Hematopoietic multipotent progenitor cell treated with erythropoietin and hydrocortisone succinate and interleukin-3 and kit ligand, for 4 days (in vitro differentiated cells): ENCODE measurements at regions not wholly inside any gene's neighbourhood (a gene's known extent, or its start where the extent isn't known, plus 50 kb on each side); places are given as distances from the start of the nearest gene placed in this dataset.
A peak's percentile ranks its signal among the peaks of the same experiment; 100 is the strongest.

ENCODE experiments used
- DNase-seq: peaks from one replicate; pipeline ENCODE4 v3.0.0-alpha.2; 2015

GRCh38 chr1:218584418-218585155, 239.5 kb downstream of the TGFB2 start:
- DNase-seq, result no peak

- no peak for DNase-seq
Measured at GRCh38 chr1:218585511-218586184, 240.5 kb downstream of the TGFB2 start.

DNA sequence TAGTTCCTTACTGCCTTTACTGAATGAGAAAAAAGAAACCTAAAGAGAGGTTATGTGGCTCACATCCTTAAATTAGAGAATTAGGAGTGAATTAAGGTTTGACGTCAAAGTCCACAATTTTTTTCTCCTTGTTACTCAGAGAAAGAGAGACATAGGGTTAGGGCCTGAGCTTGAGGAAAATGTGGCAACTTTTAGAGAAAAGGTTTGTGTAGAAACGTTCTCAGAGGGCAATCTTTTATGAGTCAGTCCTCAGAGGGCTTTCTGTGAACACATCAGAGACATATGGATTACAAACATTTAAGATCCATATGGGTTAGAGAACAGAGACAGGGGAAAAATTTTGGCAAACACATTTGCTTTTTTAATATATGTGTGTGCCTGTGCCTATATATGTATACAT, 242.8 kb downstream of the TGFB2 start:
- no peak for DNase-seq

- peak; percentile 5 for DNase-seq
Measured at GRCh38 chr1:218588540-218589172, 243.5 kb downstream of the TGFB2 start.

DNA sequence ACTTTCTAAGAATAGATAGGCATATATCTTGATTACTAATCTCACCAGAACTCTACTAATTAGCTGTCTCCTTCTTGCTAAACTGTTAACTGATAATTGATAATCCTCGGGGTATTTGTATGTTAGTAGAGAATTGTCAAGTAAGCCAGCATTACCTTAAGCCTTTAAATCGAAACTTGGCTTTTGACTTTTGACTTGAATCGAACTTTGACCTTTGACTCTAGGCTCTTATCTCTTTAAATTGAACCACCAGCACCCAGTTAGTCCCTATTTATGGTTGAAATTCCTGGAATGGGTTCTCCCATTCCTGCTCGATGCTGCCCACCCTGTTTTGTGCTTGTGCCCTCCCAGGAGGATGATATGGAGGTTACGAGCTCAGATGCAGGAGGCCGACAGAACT, 244.4 kb downstream of the TGFB2 start:
- DNase-seq, result no peak

DNA sequence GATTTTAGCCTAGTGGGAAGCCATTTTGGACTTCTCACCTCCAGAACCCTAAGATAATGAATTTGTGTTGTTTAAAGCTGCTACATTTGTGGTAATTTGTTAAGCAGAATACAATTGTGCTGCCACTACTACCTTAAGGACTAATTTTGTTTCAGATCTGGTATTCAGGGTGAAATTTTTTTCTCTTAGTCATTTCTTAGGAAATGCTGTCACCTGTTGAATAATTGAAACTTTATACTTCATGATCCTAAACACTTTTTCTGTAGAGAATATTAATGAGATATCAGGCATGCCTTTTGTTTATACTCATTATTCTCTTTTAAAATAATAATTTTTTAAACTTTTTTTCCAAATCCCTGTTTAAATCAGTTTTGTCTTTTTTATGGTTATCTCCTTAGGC, 246.8 kb downstream of the TGFB2 start:
- no peak for DNase-seq

DNA sequence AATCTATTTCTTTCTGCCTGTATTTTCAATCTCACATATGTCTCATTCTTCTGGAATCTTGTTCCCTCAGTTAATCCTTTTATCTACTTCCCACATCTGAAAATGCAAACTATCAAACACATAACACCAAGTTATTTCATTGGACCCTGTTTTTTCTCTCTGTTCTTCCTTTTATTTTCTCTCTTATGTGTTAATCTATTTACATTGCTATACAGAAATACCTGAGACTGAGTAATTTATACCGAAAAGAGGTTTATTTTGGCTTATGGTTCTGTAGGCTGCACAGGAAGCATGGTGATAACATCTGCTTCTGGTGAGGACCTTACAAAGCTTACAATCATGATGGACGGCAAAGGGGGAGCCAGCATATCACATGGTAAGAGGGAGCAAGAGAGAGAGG, 247.6 kb downstream of the TGFB2 start:
- no peak for DNase-seq

GRCh38 chr1:218600968-218601367, 255.8 kb downstream of the TGFB2 start:
- no peak for DNase-seq

DNA sequence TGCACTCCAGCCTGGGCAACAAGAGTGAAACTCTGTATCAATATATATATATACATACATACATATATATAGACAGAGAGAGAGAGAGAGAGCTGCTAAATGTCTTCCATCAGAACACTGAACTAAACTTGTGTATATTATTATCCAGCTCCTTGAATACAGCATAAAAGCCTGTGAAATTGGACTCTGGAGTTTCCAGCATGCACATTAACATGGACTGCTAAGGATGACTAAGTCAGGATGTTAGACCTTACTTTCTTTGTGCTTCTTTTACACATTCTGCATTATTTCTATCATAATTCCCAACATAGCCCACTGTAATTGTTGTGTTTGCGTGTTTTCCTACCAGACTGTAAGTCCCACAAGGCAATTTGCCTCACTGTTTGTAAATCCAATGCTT, 259.1 kb downstream of the TGFB2 start:
- DNase-seq, result no peak

- DNase-seq, result no peak
Measured at GRCh38 chr1:218611916-218612585, 266.9 kb downstream of the TGFB2 start.

DNA sequence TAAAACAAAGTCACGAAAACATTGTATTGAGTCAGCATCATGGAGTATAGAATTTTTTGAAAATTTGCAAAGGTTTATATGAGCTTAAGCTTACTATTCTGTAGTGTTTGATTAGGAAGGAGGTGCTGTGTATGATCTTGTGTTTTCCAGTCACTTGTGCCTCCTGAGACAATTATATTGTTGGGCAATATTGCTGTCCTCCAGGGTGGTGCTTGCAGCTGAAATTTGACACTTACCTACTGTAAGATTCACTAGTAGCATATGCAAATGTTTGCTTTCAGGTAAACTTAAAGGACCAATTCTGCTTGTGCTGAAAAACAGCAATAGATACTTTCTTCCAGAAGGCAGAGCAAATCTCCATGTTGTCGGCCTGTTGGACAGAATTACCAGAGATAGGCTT, 268.0 kb downstream of the TGFB2 start:
- no peak for DNase-seq

DNA sequence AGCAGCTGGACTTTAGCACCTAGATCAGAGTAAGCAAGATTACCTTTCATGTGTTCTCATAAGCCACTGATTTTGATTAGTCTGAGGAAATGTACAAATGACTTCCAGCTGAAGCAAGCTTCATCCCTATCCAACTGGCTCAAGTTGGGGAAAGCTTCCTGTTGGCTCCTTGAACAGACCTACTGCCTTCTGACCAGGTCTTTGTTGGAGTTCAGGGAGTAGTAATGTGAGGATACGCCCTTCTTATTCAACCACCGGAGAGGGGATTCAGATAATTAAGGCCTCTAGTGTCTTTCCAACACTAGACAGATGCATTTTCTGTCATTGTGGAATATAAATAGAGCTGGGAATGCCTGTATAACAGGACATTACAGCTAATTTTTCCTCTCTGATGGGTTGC, 268.9 kb downstream of the TGFB2 start:
- DNase-seq, result no peak

- no peak for DNase-seq
Measured at GRCh38 chr1:218616681-218617080, 271.5 kb downstream of the TGFB2 start.

DNA sequence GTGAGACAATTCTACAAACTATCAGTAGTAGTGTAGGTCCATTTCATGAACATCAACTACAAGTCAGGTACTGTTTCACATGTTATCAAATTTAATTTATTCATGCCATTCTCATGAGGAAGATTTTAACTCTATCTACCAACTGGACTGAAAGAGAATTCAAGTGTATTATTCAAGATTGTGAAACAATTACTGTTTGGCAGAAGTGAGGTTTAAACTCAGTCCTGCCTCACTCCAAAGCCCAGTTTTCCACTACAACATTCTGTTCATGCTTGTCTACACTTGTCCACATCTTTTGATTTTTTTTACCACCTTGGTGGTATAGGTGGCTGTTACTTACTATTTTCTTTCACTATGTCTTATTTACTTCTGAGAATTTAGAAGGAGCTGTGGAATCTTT, 272.9 kb downstream of the TGFB2 start:
- DNase-seq, result no peak

- no peak for DNase-seq
Measured at GRCh38 chr1:218620956-218621355, 275.8 kb downstream of the TGFB2 start.

GRCh38 chr1:218624052-218624451, 278.9 kb downstream of the TGFB2 start:
- DNase-seq, result no peak

- DNase-seq, result no peak
Measured at GRCh38 chr1:218625393-218625792, 280.3 kb downstream of the TGFB2 start.

GRCh38 chr1:218633238-218633988, 288.3 kb downstream of the TGFB2 start:
- DNase-seq, result no peak

DNA sequence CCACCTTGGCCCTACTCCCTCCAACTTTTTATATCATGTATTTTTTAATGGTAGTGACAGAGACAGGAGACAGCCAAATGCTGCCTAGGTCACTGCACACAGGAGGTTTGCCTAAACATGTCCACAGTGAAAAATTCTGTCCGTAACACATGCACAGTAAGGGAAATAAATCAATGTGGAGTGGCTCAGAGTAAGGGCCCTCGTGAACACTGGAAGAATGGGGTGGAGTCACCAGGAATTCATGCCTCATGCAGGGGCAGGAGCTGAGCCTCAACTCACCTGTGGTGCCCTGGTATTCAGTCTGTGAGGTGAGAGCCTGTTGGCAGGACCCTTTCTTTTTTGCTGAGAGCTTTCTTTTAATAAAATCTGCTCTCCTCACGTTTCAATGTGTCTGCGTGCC, 289.1 kb downstream of the TGFB2 start:
- DNase-seq, result no peak

DNA sequence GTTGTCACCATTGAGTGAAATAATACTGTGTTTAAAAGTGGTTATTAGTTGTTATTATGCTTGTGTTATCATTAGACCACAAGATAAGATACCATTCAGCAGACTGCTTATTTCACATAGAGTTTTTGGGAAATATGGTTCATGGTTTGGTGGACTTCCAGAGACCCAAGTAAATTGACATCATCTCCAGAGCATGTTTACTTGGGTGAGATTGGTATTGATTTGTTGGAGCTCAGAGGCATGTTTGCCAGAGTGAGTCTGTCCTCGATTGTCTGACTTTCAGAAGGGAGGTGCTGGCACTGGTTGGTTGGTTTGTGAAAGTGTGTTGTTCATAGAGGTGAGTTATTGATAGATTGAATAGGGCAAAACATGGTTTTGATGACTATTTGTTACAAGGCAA, 291.4 kb downstream of the TGFB2 start:
- no peak for DNase-seq

GRCh38 chr1:218640173-218640572, 295.0 kb downstream of the TGFB2 start:
- no peak for DNase-seq

DNA sequence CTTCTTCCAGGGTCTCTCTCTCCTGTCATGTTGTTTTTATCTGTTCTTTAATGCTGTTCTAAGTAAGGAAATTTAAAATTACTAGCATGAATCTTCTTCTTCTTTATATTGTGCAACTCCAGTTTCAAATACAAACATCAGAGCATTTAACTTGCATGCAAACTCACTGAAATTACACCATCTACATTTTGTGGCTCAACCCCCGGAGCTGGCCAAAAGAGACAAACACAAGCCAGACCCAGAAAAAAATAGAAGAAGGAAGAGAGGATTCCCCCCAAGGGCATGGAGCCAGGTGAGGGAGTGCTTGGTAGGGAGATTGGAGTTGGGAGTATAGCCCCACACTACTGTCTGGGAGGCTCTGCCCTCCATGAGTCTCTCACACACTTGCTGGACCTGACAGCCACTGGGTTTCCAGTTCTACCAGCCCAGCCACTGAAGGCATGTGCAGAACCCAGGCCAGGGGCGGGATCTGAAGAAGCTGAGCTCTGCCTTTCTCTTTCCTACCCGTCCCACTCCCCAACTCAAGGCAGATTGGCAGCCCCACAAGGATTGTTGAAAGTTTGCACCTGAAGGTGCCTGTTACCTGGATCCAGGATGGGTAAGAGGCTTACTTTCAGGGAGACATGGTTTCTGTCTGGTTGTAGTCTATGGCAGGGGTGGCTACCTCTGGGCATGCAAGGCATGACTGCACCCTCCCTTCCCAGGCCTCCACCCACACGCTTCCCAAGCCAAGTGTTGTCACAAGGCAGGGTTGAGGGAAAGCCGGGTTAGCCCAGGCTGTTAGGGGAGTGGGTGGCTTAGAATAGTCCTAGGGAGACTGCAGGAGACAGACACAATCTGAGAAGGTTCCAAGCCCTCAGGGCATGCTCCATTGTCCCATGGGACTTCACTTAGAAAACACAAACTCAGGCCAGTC, 297.2 kb downstream of the TGFB2 start:
- no peak for DNase-seq
